Sigmoid colon (tissue), 6 donors: ENCODE measurements at regions not wholly inside any gene's neighbourhood (a gene's known extent, or its start where the extent isn't known, plus 50 kb on each side); places are given as distances from the start of the nearest gene placed in this dataset.

Experiments
- DNase-seq: peaks from one replicate; pipeline ENCODE4 v3.0.0-alpha.2; 2019
- H3K27ac ChIP-seq, 4 donors: fragments of 200-600 bp; sonication (generic); one replicate each; pipeline ENCODE4 v1.5.1; 2016 to 2019; ENCODE audit warnings: mild to moderate bottlenecking in 1 of 4
- H3K27me3 ChIP-seq, 3 donors: fragments of 200-600 bp; sonication (generic); one replicate each; pipeline ENCODE4 v1.5.1; 2019; ENCODE audit warnings: mild to moderate bottlenecking in 1 of 3
- H3K36me3 ChIP-seq, 4 donors: fragments of 200-600 bp; sonication (generic); one replicate each; pipeline ENCODE4 v1.5.1; 2016 to 2019
- H3K4me1 ChIP-seq, 4 donors: fragments of 200-600 bp; sonication (generic); one replicate each; pipeline ENCODE4 v1.5.1; 2017 to 2019
- H3K4me3 ChIP-seq, 4 donors: fragments of 200-600 bp; sonication (generic); one replicate each; pipeline ENCODE4 v1.5.1; 2017 to 2019; ENCODE audit warnings: mild to moderate bottlenecking in 2 of 4, moderate library complexity in 1 of 4
- H3K9me3 ChIP-seq, 4 donors: fragments of 200-600 bp in 3 of 4; sonication (generic) in 3 of 4; one replicate each; pipeline versions ENCODE4 v1.5.1 to v1.6.1; 2013 to 2019
- EP300 ChIP-seq, 4 donors: sonication (generic); formaldehyde crosslinking; IDR thresholded peaks; one replicate each; pipeline ENCODE4 v1.6.1; 2017; ENCODE audit warnings: antibody characterized with exemption in 4 of 4
- POLR2A ChIP-seq, 2 donors: fragments of 450-650 bp; IDR thresholded peaks; one replicate each; pipeline ENCODE4 v1.6.1; 2016; ENCODE audit warnings: antibody characterized with exemption in 2 of 2, mild to moderate bottlenecking in 2 of 2, moderate library complexity in 2 of 2
- POLR2AphosphoS5 ChIP-seq, 4 donors: sonication (generic); formaldehyde crosslinking; IDR thresholded peaks; one replicate each; pipeline ENCODE4 v1.6.1; 2017; ENCODE audit warnings: antibody characterized with exemption in 4 of 4
- WGBS, 2 donors: extraction: QIAGEN DNeasy Blood & Tissue Kit; methylation state at CpG; one replicate each; pipeline ENCODE4 v1.1.7; 2013; 5-methylcytosine and 5-hydroxymethylcytosine counted together
- intact Hi-C: fragments of 100-400 bp; cut with DNase I; formaldehyde crosslinking; loops from one replicate; pipeline ENCODE4 v1.15.1; 2023
- TF ChIP-seq, protein P1 (sequence below), 4 experiments: fragments of 450-650 bp in 3 of 4; fragments of 200-600 bp in 1 of 4; IDR thresholded peaks; one replicate each; pipeline ENCODE4 v1.5.1; 2016 to 2019; ENCODE audit warnings: antibody characterized with exemption in 4 of 4, mild to moderate bottlenecking in 3 of 4, moderate library complexity in 2 of 4
- donor health status: healthy with polysubstance abuse.
- donor health status: healthy.

DNA sequence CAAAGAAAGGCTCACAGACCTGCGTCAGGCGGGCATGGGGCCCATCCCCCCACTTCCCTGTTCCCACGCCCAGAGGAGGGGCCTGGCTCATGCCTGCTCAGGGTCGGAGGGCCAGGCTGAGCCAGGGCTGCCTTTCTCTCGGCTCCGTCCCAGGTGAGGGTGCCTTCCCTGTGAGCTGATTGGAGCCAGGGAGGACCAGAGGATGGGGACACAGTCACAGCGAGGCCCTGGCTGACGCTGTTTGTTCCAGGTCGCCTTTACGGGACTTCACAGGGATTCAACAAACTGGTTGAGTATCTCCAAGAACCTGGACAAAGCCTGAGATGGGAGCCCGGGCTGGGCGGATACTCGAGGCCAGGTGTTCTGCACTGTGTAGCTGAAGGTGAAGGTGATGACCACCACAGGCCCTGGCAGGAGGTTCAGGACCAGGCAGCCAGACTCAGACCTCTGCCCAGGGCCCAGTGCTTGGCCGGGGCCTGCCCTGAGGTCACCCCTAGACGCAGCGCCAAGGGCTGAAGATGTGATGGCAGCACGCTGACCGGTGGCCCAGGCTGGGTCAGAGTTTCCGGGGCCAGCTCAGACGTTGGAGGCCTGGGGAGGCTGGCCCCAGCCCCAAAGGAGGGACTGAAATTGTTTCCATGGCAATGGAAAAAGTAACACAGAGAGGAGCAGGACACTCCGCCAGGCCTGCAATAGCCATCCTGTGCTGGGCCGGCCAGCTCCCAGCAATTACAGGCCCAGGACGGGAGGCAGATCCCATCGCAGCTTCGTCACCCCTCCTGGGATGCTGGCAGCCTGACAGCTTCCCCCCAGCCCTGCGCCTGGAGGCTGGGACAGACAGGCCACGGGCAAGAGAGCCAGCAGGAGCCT lies 65.3 kb upstream of the ADAMTS2 start:
- no peaks in the 10 kb centered on the region for H3K9me3 ChIP-seq
- no peak for DNase-seq
- H3K4me1 ChIP-seq: peaks cover 0 to 22% (median 11%) of the 10 kb centered on the region in 4 donors
- H3K36me3 ChIP-seq: no peaks in the 10 kb centered on the region
- 81 to 89% methylated on average over 27 of the region's 27 CpGs for WGBS, 2 donors
- TF ChIP-seq POLR2A (IDR thresholded peaks at IDR 0.05) (no peak), POLR2AphosphoS5 (IDR thresholded peaks at IDR 0.05) (no peak), EP300 (IDR thresholded peaks at IDR 0.05) (no peak)
- TF ChIP-seq, protein P1, sequence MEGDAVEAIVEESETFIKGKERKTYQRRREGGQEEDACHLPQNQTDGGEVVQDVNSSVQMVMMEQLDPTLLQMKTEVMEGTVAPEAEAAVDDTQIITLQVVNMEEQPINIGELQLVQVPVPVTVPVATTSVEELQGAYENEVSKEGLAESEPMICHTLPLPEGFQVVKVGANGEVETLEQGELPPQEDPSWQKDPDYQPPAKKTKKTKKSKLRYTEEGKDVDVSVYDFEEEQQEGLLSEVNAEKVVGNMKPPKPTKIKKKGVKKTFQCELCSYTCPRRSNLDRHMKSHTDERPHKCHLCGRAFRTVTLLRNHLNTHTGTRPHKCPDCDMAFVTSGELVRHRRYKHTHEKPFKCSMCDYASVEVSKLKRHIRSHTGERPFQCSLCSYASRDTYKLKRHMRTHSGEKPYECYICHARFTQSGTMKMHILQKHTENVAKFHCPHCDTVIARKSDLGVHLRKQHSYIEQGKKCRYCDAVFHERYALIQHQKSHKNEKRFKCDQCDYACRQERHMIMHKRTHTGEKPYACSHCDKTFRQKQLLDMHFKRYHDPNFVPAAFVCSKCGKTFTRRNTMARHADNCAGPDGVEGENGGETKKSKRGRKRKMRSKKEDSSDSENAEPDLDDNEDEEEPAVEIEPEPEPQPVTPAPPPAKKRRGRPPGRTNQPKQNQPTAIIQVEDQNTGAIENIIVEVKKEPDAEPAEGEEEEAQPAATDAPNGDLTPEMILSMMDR (IDR thresholded peaks at IDR 0.05): no peak
- no peak overlapping the region for H3K27ac ChIP-seq
- H3K4me3 ChIP-seq: no peak overlapping the region
- no peaks in the 10 kb centered on the region for H3K27me3 ChIP-seq
- intact Hi-C loops: no loop called here

DNA sequence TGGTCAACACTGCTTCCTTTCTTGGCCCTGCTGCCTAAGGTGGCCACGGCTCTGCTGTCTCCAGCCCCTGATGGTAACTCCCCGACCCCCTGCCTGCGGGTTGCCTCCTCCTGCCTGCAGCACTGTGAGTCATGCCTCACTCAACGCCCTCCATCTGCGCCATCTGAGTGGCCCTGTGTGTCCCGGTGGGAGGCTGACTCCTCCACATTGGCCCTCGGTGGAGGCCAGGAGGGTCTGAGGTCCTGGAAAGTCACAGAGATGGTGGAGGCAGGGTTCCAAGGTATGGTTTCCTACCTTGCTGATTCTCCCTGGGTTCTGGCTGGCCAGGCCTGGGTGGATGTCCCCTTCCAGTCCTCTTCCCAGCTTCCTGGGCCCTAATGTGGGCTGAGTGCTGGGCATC lies 64.5 kb upstream of the ADAMTS2 start:
- intact Hi-C loops: no loop called here
- Histone ChIP-seq H3K4me3 (no peak overlapping the region), H3K9me3 (no peaks in the 10 kb centered on the region), H3K27ac (no peak overlapping the region), H3K36me3 (no peaks in the 10 kb centered on the region), H3K27me3 (no peaks in the 10 kb centered on the region), H3K4me1 (peaks cover 0 to 22% (median 11%) of the 10 kb centered on the region in 4 donors)
- TF ChIP-seq POLR2AphosphoS5 (IDR thresholded peaks at IDR 0.05): no peak
- TF ChIP-seq POLR2A (IDR thresholded peaks at IDR 0.05): no peak
- TF ChIP-seq, protein P1 (IDR thresholded peaks at IDR 0.05): no peak
- no peak for TF ChIP-seq EP300 (IDR thresholded peaks at IDR 0.05)
- 91 to 93% methylated on average over 7 of the region's 7 CpGs for WGBS, 2 donors
- DNase-seq: no peak

DNA sequence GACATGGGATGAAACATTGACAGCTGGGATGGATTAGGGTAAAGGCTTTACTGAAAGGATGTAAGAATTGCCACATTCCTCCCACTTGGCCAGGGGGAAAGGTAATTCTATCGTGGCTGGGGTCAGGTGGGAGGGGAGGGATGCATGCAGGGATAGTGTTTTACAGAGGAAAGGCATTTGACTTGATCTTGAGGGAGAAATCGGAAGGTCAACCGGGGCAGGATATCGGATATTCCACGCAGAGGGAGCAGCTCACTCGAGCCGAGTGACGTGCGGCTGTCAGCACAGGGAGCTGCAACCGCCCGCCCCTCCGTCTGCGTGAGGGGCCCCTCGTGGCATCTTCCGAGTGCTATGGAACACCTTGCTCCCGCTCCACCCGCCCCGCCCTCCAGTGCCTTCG lies 63.4 kb upstream of the ADAMTS2 start:
- TF ChIP-seq, protein P1 (IDR thresholded peaks at IDR 0.05): no peak
- TF ChIP-seq EP300 (IDR thresholded peaks at IDR 0.05): no peak
- no peak for TF ChIP-seq POLR2AphosphoS5 (IDR thresholded peaks at IDR 0.05)
- TF ChIP-seq POLR2A (IDR thresholded peaks at IDR 0.05): no peak
- WGBS, 2 donors: 80 to 84% methylated on average over 19 of the region's 19 CpGs
- Histone ChIP-seq H3K36me3 (no peaks in the 10 kb centered on the region), H3K27me3 (no peaks in the 10 kb centered on the region), H3K27ac (no peak overlapping the region), H3K4me1 (peaks cover 0 to 22% (median 11%) of the 10 kb centered on the region in 4 donors), H3K4me3 (no peak overlapping the region), H3K9me3 (no peaks in the 10 kb centered on the region)
- no peak for DNase-seq
- intact Hi-C loops: no loop called here

DNA sequence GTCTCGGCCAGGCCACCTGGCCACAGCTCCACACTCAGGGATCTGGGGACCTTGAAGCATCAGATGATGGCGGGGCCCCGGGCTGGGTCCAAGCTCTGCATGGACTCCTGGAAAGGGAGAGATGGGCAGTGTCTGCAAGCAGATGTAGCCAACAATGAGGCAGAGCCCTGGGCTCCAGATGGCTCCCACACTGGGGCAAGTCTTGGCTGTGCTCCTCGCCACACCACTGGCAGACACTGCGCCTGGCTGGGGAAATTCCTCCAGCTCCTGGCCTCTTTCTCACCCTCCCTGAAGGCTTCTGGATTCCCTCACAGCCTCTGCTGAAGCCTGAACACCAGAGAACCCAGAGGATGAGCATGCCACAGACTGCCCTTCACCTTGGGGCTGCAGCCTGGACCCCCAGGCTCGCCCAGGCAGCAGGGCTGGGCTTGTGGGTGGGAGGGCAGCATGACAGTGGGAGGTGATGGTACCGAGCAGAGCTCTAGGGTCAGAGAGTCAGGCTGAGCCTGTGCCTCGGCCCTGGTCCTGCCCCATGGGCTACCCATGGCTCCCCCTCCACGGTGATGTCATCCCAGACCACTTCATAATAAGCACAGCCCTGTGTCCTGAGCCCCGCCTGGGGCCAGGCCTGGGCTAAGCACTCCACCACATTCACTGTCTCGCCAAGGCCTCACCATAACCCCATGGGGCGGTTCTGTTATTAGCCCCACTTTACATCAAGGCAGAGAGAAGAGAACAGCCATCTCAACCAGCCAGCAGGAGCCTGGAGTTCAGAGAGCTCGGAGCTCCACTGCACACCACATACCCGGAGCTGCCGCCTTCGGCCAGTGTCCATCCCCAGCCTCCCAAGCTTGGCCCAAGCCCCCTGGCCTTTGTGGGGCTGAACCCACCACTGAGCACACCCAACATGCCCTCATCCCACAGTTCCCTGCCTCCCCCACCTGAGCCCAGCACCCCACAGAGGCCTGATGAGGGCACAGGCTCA lies 62.2 kb upstream of the ADAMTS2 start:
- Histone ChIP-seq H3K4me3 (no peak overlapping the region), H3K27me3 (no peaks in the 10 kb centered on the region), H3K9me3 (no peaks in the 10 kb centered on the region), H3K4me1 (peaks cover 0 to 22% (median 11%) of the 10 kb centered on the region in 4 donors), H3K36me3 (no peaks in the 10 kb centered on the region), H3K27ac (peak overlapping the region in 3 of 4 donors; percentile 20 to 54 (median 51))
- WGBS, 2 donors: 75 to 82% methylated on average over 16 of the region's 16 CpGs
- no peak for DNase-seq
- intact Hi-C loops: no loop called here
- TF ChIP-seq, protein P1 (IDR thresholded peaks at IDR 0.05): no peak
- TF ChIP-seq POLR2AphosphoS5 (IDR thresholded peaks at IDR 0.05): peak in 1 of 4 donors; percentile 38
